Renal cortical epithelial cell (primary cell): ENCODE measurements at regions not wholly inside any gene's neighbourhood (a gene's known extent, or its start where the extent isn't known, plus 50 kb on each side); places are given as distances from the start of the nearest gene placed in this dataset.

Experiments used
- DNase-seq: peaks from one replicate; pipeline ENCODE4 v3.0.0-alpha.2; 2011; ENCODE audit warnings: low read depth

- DNase-seq = no peak
These were observed 119.9 kb downstream of the ADCYAP1R1 start for GRCh38 chr7:31171984-31172383.

GRCh38 chr7:31171216-31171785 is 119.2 kb downstream of the ADCYAP1R1 start:
- DNase-seq = no peak
